ENCODE measurements at regions not wholly inside any gene's neighbourhood (a gene's known extent, or its start where the extent isn't known, plus 50 kb on each side); places are given as distances from the start of the nearest gene placed in this dataset.

GRCh38 chr6:120584111-120584760 is 750.0 kb downstream of the TBC1D32 start:
- no peak for TF ChIP-seq ZFX (IDR thresholded peaks at IDR 0.05)
- TF ChIP-seq, protein P1, sequence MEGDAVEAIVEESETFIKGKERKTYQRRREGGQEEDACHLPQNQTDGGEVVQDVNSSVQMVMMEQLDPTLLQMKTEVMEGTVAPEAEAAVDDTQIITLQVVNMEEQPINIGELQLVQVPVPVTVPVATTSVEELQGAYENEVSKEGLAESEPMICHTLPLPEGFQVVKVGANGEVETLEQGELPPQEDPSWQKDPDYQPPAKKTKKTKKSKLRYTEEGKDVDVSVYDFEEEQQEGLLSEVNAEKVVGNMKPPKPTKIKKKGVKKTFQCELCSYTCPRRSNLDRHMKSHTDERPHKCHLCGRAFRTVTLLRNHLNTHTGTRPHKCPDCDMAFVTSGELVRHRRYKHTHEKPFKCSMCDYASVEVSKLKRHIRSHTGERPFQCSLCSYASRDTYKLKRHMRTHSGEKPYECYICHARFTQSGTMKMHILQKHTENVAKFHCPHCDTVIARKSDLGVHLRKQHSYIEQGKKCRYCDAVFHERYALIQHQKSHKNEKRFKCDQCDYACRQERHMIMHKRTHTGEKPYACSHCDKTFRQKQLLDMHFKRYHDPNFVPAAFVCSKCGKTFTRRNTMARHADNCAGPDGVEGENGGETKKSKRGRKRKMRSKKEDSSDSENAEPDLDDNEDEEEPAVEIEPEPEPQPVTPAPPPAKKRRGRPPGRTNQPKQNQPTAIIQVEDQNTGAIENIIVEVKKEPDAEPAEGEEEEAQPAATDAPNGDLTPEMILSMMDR (conservative IDR thresholded peaks at IDR 0.05), result no peak
- no peak overlapping the region for H3K27ac ChIP-seq

- no peak for TF ChIP-seq ZFX (IDR thresholded peaks at IDR 0.05)
- TF ChIP-seq, protein P1 (conservative IDR thresholded peaks at IDR 0.05), result no peak
- H3K27ac ChIP-seq, result no peak overlapping the region
Measured at GRCh38 chr6:120576061-120576460, 758.2 kb downstream of the TBC1D32 start.

- H3K27ac ChIP-seq, result no peak overlapping the region
- no peak for TF ChIP-seq ZFX (IDR thresholded peaks at IDR 0.05)
- TF ChIP-seq, protein P1 (conservative IDR thresholded peaks at IDR 0.05), result no peak
Measured at GRCh38 chr6:120569714-120570113, 764.6 kb downstream of the TBC1D32 start.

DNA sequence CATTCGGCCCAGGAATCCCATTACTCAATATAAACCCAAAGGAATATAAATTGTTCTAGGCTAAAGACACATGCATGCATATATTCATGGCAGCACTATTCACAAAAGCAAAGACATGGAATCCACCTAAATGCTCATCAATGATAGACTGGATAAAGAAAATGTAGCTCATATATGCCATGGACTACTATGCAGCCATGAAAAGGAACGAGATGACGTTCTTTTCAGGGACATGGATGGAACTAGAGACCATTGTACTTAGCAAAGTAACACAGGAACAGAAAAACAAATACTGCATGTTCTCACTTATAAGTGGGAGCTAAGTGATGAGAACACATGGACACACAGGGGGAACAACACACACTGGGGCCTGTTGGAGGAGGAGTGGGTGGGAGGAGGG is 769.5 kb downstream of the TBC1D32 start:
- no peak for TF ChIP-seq ZFX (IDR thresholded peaks at IDR 0.05)
- TF ChIP-seq, protein P1 (conservative IDR thresholded peaks at IDR 0.05), result no peak
- no peak overlapping the region for H3K27ac ChIP-seq

DNA sequence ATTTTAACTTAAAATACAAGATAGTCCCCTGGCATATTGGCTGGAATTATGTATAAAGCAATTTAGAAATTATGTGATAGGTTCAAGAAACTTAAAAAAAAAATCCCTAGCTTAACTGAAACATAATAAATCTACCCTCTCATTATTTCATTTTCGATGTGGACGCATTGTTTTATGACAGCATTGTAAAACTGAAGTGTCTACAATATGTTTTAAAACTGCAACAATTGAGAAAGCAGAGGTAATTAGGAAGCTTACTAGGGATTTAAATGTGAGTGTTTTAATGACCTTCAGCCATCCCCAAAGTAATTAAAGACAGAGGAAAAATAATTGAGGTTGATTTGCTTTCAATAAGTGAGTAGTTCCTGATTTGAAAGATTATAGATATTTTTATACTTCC is 776.0 kb downstream of the TBC1D32 start:
- no peak overlapping the region for H3K27ac ChIP-seq
- no peak for TF ChIP-seq ZFX (IDR thresholded peaks at IDR 0.05)
- TF ChIP-seq, protein P1 (conservative IDR thresholded peaks at IDR 0.05), result no peak

DNA sequence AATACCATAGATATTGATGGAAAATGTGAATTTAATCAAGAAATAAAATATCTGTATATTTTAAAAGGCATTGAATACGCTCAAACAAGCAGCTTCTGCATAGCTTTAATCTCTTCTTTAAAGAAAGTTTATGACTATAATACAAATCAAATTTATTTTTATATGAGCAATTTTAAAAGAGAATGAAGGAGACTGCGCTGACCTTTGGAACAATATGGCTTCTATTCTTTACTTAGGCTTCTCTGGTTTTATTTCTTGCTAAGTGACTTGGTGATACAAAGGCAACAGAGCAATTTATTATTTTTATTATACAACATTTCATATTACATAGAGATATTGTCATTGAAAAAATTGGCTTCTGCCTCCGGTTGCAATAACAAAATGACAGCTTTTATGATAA is 776.7 kb downstream of the TBC1D32 start:
- no peak overlapping the region for H3K27ac ChIP-seq

GRCh38 chr6:120556491-120556890 is 777.8 kb downstream of the TBC1D32 start:
- no peak overlapping the region for H3K27ac ChIP-seq
- no peak for TF ChIP-seq ZFX (IDR thresholded peaks at IDR 0.05)
- TF ChIP-seq, protein P1 (conservative IDR thresholded peaks at IDR 0.05), result no peak

More for the DNA sequence above, 776.7 kb downstream of the TBC1D32 start:
- TF ChIP-seq ZFX (IDR thresholded peaks at IDR 0.05), result no peak
- TF ChIP-seq, protein P1 (conservative IDR thresholded peaks at IDR 0.05), result no peak

Data from C4-2B (cell line).